Activated naive CD8-positive, alpha-beta T cell treated with anti-CD3 and anti-CD28 coated beads, Interleukin-2, amount 10 ng/mL, durations not matched to agents 7 days and 5 days (primary cell): ENCODE measurements at regions not wholly inside any gene's neighbourhood (a gene's known extent, or its start where the extent isn't known, plus 50 kb on each side); places are given as distances from the start of the nearest gene placed in this dataset.
"Not testable (repeated sequence)": the region's sequence is repeated elsewhere in the genome, so short reads cannot be mapped to it uniquely, and the experiment has no call there.

Experiments used
- ATAC-seq: fragments of 150-1000 bp; cut with Tn5 transposase; one replicate; pipeline ENCODE4 v1.10.0; 2021; ENCODE audit warnings: low read depth, moderate library complexity
- POLR2A ChIA-PET: fragments of 350-600 bp; sonication (Branson Sonifier 250); formaldehyde crosslinking; loops from one replicate; lab custom pipeline; 2021; ENCODE audit warnings: antibody characterized with exemption; lab: Charles Lee
- DNase-seq: peaks from one replicate; pipeline ENCODE4 v3.0.0; 2021
- H3K27ac Mint-ChIP-seq: one replicate; pipeline ENCODE4 v1.8.0; 2022; ENCODE audit warnings: mild to moderate bottlenecking, mixed read lengths
- H3K27me3 Mint-ChIP-seq: one replicate; pipeline ENCODE4 v1.8.0; 2022; ENCODE audit warnings: mild to moderate bottlenecking, moderate library complexity, mixed read lengths
- H3K36me3 Mint-ChIP-seq: one replicate; pipeline ENCODE4 v1.8.0; 2021; ENCODE audit warnings: mild to moderate bottlenecking, mixed read lengths
- H3K4me1 Mint-ChIP-seq: one replicate; pipeline ENCODE4 v1.8.0; 2021; ENCODE audit warnings: mixed read lengths
- H3K4me3 Mint-ChIP-seq: one replicate; pipeline ENCODE4 v1.8.0; 2022; ENCODE audit warnings: mild to moderate bottlenecking, moderate library complexity, mixed read lengths
- H3K9me3 Mint-ChIP-seq: one replicate; pipeline ENCODE4 v1.8.0; 2021; ENCODE audit warnings: mixed read lengths

GRCh38 chr2:89145342-89145741, 453.9 kb downstream of the RPIA start:
- H3K36me3 Mint-ChIP-seq, POLR2A ChIA-PET, H3K4me3 Mint-ChIP-seq, DNase-seq, H3K4me1 Mint-ChIP-seq, H3K27ac Mint-ChIP-seq, H3K9me3 Mint-ChIP-seq, ATAC-seq: not testable (repeated sequence)
- peaks cover 10% of the 10 kb centered on the region for H3K27me3 Mint-ChIP-seq

DNA sequence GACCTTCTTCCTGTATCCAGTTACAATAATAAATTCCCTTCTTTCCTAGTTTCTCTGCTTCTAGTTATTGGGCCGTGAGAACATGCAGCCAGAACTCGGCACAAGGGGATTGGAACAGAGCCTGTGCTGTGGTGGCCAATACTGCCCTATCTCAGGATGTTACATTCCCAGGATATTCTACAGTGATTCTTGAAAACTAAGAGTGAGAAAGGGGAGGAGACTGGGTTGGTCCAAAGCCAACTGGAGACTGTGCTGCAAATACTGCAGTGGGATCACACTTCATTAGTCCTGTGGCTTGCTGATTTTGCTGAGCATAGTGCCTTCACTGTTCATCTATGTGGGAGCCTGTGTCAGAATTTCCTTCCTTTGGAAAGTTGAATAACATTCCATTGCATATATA, 456.8 kb downstream of the RPIA start:
- H3K36me3 Mint-ChIP-seq, H3K4me1 Mint-ChIP-seq, H3K27ac Mint-ChIP-seq, H3K27me3 Mint-ChIP-seq, H3K9me3 Mint-ChIP-seq, H3K4me3 Mint-ChIP-seq, ATAC-seq, POLR2A ChIA-PET, DNase-seq: not testable (repeated sequence)

- DNase-seq, POLR2A ChIA-PET, H3K4me3 Mint-ChIP-seq, ATAC-seq, H3K36me3 Mint-ChIP-seq, H3K27me3 Mint-ChIP-seq, H3K9me3 Mint-ChIP-seq, H3K27ac Mint-ChIP-seq, H3K4me1 Mint-ChIP-seq: not testable (repeated sequence)
Observed at GRCh38 chr2:89151699-89152098, 460.2 kb downstream of the RPIA start.

- H3K9me3 Mint-ChIP-seq, POLR2A ChIA-PET, H3K4me3 Mint-ChIP-seq, H3K36me3 Mint-ChIP-seq, H3K4me1 Mint-ChIP-seq, H3K27me3 Mint-ChIP-seq, DNase-seq, ATAC-seq, H3K27ac Mint-ChIP-seq: not testable (repeated sequence)
Observed at GRCh38 chr2:89152501-89152900, 461.0 kb downstream of the RPIA start.

GRCh38 chr2:89153210-89153609, 461.7 kb downstream of the RPIA start:
- H3K4me3 Mint-ChIP-seq, H3K4me1 Mint-ChIP-seq, ATAC-seq, POLR2A ChIA-PET, H3K9me3 Mint-ChIP-seq, H3K36me3 Mint-ChIP-seq, H3K27ac Mint-ChIP-seq, DNase-seq, H3K27me3 Mint-ChIP-seq: not testable (repeated sequence)

DNA sequence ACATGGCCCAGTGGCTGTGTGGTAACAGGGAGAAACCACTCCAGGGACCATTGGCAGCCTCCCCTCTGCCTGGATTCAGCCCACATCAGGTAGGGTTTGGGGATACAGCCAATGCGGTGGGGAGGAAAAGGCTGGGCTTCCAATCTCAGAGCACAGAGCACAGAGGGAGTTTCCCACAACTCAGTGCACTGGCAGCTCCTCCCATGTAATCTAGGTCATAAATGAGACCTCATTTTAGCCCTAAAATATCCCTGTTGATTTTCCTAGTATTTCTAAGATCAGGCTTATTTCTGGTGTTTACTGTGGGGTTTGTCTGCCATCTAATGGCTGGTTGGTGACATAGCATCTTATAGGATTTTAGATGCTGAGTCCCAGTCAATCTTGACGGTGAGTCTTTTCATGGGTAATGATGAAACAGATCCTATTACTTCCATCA, 462.8 kb downstream of the RPIA start:
- H3K4me1 Mint-ChIP-seq, H3K4me3 Mint-ChIP-seq, POLR2A ChIA-PET, H3K9me3 Mint-ChIP-seq, H3K27me3 Mint-ChIP-seq, DNase-seq, ATAC-seq, H3K36me3 Mint-ChIP-seq, H3K27ac Mint-ChIP-seq: not testable (repeated sequence)

- ATAC-seq, H3K27me3 Mint-ChIP-seq, H3K4me3 Mint-ChIP-seq, H3K9me3 Mint-ChIP-seq, H3K4me1 Mint-ChIP-seq, H3K36me3 Mint-ChIP-seq, POLR2A ChIA-PET, DNase-seq, H3K27ac Mint-ChIP-seq: not testable (repeated sequence)
Observed at GRCh38 chr2:89160306-89160705, 468.8 kb downstream of the RPIA start.

- H3K27ac Mint-ChIP-seq, H3K4me3 Mint-ChIP-seq, ATAC-seq, H3K9me3 Mint-ChIP-seq, H3K27me3 Mint-ChIP-seq, H3K4me1 Mint-ChIP-seq, H3K36me3 Mint-ChIP-seq, DNase-seq, POLR2A ChIA-PET: not testable (repeated sequence)
Observed at GRCh38 chr2:89161626-89162025, 470.2 kb downstream of the RPIA start.

DNA sequence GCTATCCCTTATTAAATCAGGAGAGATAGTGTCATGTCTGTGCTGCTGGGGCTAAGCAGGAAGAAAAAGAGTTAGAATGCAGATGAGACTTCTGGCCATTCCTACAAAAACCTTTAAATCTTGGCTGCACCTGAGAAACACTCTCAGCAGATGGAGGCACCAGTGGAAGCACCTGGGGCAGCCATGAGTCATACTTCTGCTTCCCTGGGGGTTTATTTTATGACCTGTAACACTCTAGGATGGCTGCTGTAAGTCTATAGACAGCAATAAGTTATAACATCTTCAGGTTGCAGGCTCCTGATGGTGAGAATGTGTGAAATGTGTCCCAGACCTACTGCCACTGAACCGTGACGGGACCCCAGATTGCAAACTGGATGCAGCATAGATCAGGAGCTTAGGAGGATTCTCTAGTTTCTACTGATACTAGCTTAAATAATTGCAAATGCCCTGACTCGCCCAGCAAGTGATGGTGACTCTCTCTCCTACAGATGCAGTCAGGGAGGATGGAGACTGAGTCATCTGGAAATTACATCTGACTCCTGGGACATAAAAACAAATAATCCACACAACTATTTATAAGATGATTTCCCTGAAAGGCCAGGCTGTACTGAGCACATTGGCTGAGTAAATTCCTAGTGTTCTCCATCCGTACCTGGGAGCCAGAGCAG, 479.2 kb downstream of the RPIA start:
- H3K4me1 Mint-ChIP-seq, ATAC-seq, POLR2A ChIA-PET, H3K27me3 Mint-ChIP-seq, H3K36me3 Mint-ChIP-seq, H3K4me3 Mint-ChIP-seq, H3K9me3 Mint-ChIP-seq, H3K27ac Mint-ChIP-seq, DNase-seq: not testable (repeated sequence)

DNA sequence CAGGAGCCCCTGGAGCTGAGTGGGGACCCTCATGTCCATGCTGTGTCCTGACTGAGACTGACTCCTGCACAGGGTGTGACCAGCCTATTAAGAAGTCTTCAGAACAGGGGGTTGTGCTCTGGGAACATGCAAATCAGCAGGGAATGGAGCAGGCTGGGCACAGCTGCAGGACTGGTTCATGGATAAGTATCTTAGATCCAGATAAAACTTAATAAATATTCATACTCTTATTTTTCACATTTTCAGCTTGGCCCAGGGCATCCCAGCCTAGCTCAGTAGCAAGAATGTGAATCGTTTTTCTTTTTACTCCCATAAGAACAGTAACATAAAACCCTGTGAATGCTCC, 479.7 kb downstream of the RPIA start:
- H3K27me3 Mint-ChIP-seq, POLR2A ChIA-PET, DNase-seq, H3K9me3 Mint-ChIP-seq, H3K4me3 Mint-ChIP-seq, H3K36me3 Mint-ChIP-seq, H3K27ac Mint-ChIP-seq, H3K4me1 Mint-ChIP-seq, ATAC-seq: not testable (repeated sequence)

GRCh38 chr2:89177004-89177403, 485.5 kb downstream of the RPIA start:
- H3K4me1 Mint-ChIP-seq, H3K36me3 Mint-ChIP-seq, H3K9me3 Mint-ChIP-seq, DNase-seq, H3K27me3 Mint-ChIP-seq, POLR2A ChIA-PET, H3K27ac Mint-ChIP-seq, H3K4me3 Mint-ChIP-seq, ATAC-seq: not testable (repeated sequence)

DNA sequence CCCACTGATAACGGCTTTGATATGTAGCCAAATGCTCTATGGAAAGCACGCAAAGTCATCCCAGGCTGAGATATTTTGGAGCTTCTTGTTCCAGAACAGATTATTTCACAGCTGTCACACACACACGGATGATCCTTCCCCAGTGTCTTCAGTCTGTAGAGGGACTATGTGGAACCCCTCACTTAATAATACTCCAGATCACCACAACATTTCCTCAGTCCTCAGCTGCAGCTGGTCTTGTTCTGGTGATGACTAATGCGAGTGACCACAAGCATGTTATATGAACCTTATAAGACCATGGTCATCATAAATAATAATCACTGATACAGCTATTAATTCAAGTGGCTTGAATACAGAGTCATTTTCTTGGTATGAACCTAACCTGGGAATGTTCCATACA, 490.7 kb downstream of the RPIA start:
- H3K9me3 Mint-ChIP-seq, POLR2A ChIA-PET, H3K27me3 Mint-ChIP-seq, H3K4me1 Mint-ChIP-seq, H3K36me3 Mint-ChIP-seq, H3K27ac Mint-ChIP-seq, ATAC-seq, DNase-seq, H3K4me3 Mint-ChIP-seq: not testable (repeated sequence)

GRCh38 chr2:89184746-89185145, 493.3 kb downstream of the RPIA start:
- POLR2A ChIA-PET: interaction anchor here (0.6 kb wide), 1 partner anchor 223 kb away, joined by 4 read pairs; no protein-coding TSS in a partner anchor

DNA sequence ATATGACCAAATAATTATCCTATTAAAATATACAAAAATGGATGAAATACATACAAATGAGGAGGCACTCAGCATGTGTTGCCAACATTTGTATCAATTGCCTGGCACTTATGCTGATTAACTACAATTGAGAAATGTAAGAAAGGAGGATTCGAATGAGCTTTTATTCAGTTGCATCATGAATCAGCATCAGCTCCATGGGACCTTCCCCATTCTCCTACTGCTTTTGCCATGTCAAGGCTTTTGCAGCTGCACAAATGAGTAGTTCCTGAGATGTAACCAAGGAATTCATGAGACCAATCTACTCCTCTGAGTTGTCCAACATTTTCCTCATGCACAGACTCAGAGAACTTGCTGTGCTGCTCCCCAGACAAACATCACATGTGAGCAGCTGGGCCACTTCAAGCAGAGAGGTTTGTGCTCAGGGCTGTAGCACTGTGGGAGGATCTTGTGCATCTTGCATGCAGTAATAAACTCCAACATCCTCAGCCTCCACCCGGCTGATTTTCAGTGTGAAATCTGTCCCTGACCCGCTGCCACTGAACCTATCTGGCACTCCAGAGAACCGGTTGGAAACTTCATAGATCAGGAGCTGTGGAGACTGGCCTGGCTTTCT, 504.3 kb downstream of the RPIA start:
- H3K27me3 Mint-ChIP-seq, H3K36me3 Mint-ChIP-seq, ATAC-seq, DNase-seq, H3K27ac Mint-ChIP-seq, H3K9me3 Mint-ChIP-seq, H3K4me3 Mint-ChIP-seq, POLR2A ChIA-PET, H3K4me1 Mint-ChIP-seq: not testable (repeated sequence)

More at GRCh38 chr2:89184746-89185145, 493.3 kb downstream of the RPIA start:
- not testable (repeated sequence) for H3K27ac Mint-ChIP-seq, ATAC-seq, H3K4me1 Mint-ChIP-seq, DNase-seq, H3K36me3 Mint-ChIP-seq, H3K4me3 Mint-ChIP-seq, H3K27me3 Mint-ChIP-seq, H3K9me3 Mint-ChIP-seq
